ENCODE measurements at regions not wholly inside any gene's neighbourhood (a gene's known extent, or its start where the extent isn't known, plus 50 kb on each side); places are given as distances from the start of the nearest gene placed in this dataset.
"Not testable (repeated sequence)": the region's sequence is repeated elsewhere in the genome, so short reads cannot be mapped to it uniquely, and the experiment has no call there.

DNA sequence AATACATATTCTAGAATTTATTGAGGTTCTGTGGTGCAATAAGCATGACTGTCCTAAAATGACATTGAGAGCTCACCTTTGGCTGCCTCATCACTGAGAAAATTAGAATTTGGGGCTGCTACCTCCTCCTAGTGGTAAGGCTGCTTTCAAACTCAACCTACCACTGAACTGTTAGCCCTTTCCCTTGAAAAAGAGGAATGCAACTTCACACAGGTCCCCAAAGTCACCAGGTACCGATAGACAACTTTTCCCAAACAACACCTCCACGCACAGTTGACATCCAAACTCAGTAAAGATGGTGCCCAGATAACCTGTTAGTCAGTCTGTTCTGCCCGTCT is 75.9 kb upstream of the SCIN start:
- H3K4me3 ChIP-seq, result no peak overlapping the region
- no peak for DNase-seq
- no peaks in the 10 kb centered on the region for H3K9me3 ChIP-seq
- no peak overlapping the region for H3K27ac ChIP-seq
- intact Hi-C loops (cut with DNase I; ENCODE audit: low total_unique reads), result no loop called here
- H3K27me3 ChIP-seq, result no peaks in the 10 kb centered on the region
- H3K4me1 ChIP-seq, result no peaks in the 10 kb centered on the region
- no peaks in the 10 kb centered on the region for H3K36me3 ChIP-seq
- TF ChIP-seq, protein P1, sequence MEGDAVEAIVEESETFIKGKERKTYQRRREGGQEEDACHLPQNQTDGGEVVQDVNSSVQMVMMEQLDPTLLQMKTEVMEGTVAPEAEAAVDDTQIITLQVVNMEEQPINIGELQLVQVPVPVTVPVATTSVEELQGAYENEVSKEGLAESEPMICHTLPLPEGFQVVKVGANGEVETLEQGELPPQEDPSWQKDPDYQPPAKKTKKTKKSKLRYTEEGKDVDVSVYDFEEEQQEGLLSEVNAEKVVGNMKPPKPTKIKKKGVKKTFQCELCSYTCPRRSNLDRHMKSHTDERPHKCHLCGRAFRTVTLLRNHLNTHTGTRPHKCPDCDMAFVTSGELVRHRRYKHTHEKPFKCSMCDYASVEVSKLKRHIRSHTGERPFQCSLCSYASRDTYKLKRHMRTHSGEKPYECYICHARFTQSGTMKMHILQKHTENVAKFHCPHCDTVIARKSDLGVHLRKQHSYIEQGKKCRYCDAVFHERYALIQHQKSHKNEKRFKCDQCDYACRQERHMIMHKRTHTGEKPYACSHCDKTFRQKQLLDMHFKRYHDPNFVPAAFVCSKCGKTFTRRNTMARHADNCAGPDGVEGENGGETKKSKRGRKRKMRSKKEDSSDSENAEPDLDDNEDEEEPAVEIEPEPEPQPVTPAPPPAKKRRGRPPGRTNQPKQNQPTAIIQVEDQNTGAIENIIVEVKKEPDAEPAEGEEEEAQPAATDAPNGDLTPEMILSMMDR (IDR thresholded peaks at IDR 0.05), result no peak

DNA sequence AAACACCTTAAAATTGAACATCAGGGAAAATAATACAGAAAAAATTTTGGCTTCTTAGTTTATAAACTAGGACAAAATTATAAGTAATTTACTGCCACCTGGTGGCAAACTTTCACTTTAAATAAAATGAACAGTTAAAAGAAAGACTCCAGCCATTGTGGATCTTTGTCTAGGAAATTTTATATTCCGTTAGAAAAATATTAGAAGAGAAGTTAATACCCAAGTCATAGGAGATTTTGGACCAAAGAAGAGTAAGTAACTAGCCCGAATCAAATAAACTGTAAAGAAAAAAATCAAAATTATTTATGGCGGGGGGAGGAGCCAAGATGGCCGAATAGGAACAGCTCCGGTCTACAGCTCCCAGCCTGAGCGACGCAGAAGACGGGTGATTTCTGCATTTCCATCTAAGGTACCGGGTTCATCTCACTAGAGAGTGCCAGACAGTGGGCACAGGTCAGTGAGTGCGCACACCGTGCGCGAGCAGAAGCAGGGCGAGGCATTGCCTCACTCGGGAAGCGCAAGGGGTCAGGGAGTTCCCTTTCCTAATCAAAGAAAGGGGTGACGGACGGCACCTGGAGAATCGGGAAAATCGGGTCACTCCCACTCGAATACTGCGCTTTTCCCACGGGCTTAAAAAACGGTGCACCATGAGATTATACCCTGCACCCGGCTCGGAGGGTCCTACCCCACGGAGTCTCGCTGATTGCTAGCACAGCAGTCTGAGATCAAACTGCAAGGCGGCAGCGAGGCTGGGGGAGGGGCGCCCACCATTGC is 73.4 kb upstream of the SCIN start:
- TF ChIP-seq, protein P1 (IDR thresholded peaks at IDR 0.05), result peak in 1 of 2 experiments; percentile 9
- H3K27me3 ChIP-seq; H3K36me3 ChIP-seq; H3K9me3 ChIP-seq; H3K4me3 ChIP-seq; H3K4me1 ChIP-seq; H3K27ac ChIP-seq; DNase-seq; intact Hi-C loops (cut with DNase I; ENCODE audit: low total_unique reads): not testable (repeated sequence)

DNA sequence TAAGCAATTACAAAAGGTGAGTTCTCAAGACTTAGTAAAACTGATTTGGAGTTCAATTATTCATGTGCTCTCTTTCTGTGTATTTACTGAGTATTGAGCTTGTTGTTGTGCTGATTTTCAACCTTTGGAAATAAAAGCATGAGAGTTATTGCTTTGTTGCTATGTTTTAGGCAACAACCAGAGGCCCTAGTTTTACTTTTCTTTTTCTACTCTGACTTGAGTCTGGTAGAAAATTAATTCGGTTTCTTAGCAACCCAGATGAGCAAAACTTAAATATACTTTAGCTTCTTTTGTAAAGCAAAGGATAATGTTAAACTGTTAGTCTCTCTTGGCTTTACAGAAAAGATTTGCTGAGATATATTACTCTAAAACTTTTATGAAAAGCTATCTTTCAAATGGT is 66.4 kb upstream of the SCIN start:
- no peak for DNase-seq
- no peaks in the 10 kb centered on the region for H3K27me3 ChIP-seq
- H3K27ac ChIP-seq, result no peak overlapping the region
- no peak overlapping the region for H3K4me3 ChIP-seq
- intact Hi-C loops (cut with DNase I; ENCODE audit: low total_unique reads), result no loop called here
- no peaks in the 10 kb centered on the region for H3K4me1 ChIP-seq
- TF ChIP-seq, protein P1 (IDR thresholded peaks at IDR 0.05), result no peak
- H3K36me3 ChIP-seq, result no peaks in the 10 kb centered on the region
- H3K9me3 ChIP-seq, result no peaks in the 10 kb centered on the region

DNA sequence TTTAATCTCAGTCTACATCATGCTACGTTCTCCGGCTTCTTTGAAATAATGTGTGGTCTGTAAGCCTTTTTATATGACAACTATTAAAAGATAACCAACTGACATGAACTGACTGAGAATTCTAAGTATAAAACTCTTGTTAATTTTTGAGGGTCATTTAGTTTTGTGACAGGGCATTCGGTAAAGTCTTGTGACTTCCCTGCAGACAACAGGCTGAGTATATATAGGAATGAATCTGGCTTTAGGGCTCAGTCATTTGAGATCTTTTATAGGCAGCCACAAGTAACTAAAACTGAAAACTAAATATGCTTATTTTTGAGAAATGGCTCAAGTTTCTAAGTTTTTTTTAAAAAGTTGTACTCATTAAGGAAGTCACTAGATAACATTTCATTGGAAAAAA is 62.5 kb upstream of the SCIN start:
- intact Hi-C loops (cut with DNase I; ENCODE audit: low total_unique reads), result no loop called here
- DNase-seq, result no peak
- no peaks in the 10 kb centered on the region for H3K36me3 ChIP-seq
- no peaks in the 10 kb centered on the region for H3K4me1 ChIP-seq
- H3K9me3 ChIP-seq, result no peaks in the 10 kb centered on the region
- H3K27me3 ChIP-seq, result no peaks in the 10 kb centered on the region
- no peak overlapping the region for H3K4me3 ChIP-seq
- H3K27ac ChIP-seq, result no peak overlapping the region
- TF ChIP-seq, protein P1 (IDR thresholded peaks at IDR 0.05), result no peak

DNA sequence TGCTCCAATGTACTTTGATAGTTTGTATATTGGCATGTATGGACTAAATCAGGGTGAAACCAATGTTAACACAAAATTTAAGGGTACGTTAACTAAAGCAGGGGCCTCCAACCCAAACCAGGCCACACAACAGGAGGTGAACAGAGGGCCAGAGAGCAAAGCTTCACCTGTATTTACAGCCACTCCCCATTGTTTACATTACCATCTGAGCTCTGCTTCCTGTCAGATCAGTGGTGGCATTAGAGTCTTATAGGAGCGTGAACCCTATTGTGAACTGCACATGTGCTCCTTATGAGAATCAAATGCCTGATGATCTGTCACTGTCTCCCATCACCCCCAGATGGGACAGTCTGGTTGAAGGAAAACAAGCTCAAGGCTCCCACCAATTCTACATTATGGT is 62.0 kb upstream of the SCIN start:
- Histone ChIP-seq H3K4me1 (no peaks in the 10 kb centered on the region), H3K27me3 (no peaks in the 10 kb centered on the region), H3K4me3 (no peak overlapping the region), H3K36me3 (no peaks in the 10 kb centered on the region), H3K27ac (no peak overlapping the region), H3K9me3 (no peaks in the 10 kb centered on the region)
- no peak for DNase-seq
- TF ChIP-seq, protein P1 (IDR thresholded peaks at IDR 0.05), result no peak
- intact Hi-C loops (cut with DNase I; ENCODE audit: low total_unique reads), result no loop called here

DNA sequence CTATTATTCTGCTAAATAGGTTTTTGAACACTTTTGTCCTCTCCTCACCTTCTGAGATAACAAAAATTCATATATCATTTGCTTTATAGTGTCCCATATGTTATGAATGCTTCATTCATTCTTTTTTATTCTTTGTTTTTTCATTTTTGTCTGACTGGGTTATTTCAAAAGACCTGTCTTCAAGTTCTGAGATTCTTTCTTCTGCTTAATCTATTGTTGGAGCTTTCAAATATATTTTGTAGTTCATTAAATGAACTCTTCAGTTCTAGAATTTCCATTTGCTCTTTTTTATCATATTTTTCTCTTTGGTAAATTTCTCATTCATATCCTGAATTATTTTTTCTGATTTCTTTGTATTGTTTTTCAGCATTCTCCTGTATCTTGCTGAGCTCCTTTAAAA is 53.1 kb upstream of the SCIN start:
- Histone ChIP-seq H3K27me3 (no peaks in the 10 kb centered on the region), H3K9me3 (peaks cover 0 to 15% (median 8%) of the 10 kb centered on the region in 3 donors), H3K4me1 (no peaks in the 10 kb centered on the region), H3K4me3 (no peak overlapping the region), H3K36me3 (no peaks in the 10 kb centered on the region), H3K27ac (no peak overlapping the region)
- no peak for DNase-seq
- intact Hi-C loops (cut with DNase I; ENCODE audit: low total_unique reads), result no loop called here
- TF ChIP-seq, protein P1 (IDR thresholded peaks at IDR 0.05), result no peak

All from tibial artery (tissue), 4 donors.